Psoas muscle (tissue), 7 donors: ENCODE measurements at regions not wholly inside any gene's neighbourhood (a gene's known extent, or its start where the extent isn't known, plus 50 kb on each side); places are given as distances from the start of the nearest gene placed in this dataset.
A peak's percentile ranks its signal among the peaks of the same experiment; 100 is the strongest.

ENCODE experiments used
- ATAC-seq, 4 donors: fragments of 200-7000 bp; cut with Tn5 transposase; one replicate each; pipeline ENCODE4 v1.9.1; 2020; ENCODE audit warnings: moderate library complexity in 3 of 4, mild to moderate bottlenecking in 2 of 4
- DNase-seq, 2 donors: peaks; one replicate each; pipeline ENCODE4 v3.0.0-alpha.2; 2020
- H3K27ac ChIP-seq: fragments of 200-600 bp; one replicate; pipeline ENCODE4 v1.8.0; 2022
- H3K27me3 ChIP-seq, 3 donors: fragments of 200-600 bp in 1 of 3; one replicate each; pipeline versions ENCODE4 v1.6.1 to v1.8.0; 2013 to 2022; ENCODE audit warnings: low read length in 2 of 3, mild to moderate bottlenecking in 2 of 3, moderate library complexity in 1 of 3; ENCODE audit not compliant: insufficient read depth in 3 of 3
- H3K36me3 ChIP-seq, 2 donors: fragments of 200-600 bp in 1 of 2; one replicate each; pipeline versions ENCODE4 v1.6.1 to v1.8.0; 2013 to 2022; ENCODE audit warnings: low read depth in 1 of 2, mild to moderate bottlenecking in 1 of 2, moderate library complexity in 1 of 2; ENCODE audit not compliant: insufficient read depth in 1 of 2
- H3K4me1 ChIP-seq: fragments of 200-600 bp; one replicate; pipeline ENCODE4 v1.8.0; 2022
- H3K4me3 ChIP-seq: fragments of 200-600 bp; one replicate; pipeline ENCODE4 v1.8.0; 2022; ENCODE audit warnings: mild to moderate bottlenecking
- H3K9me3 ChIP-seq: fragments of 200-600 bp; one replicate; pipeline ENCODE4 v1.8.0; 2022
- WGBS, 3 donors: extraction: QIAGEN DNeasy Blood & Tissue Kit; methylation state at CpG; one replicate each; pipeline versions ENCODE4 v1.1.6 to v1.1.7; 2013; 5-methylcytosine and 5-hydroxymethylcytosine counted together
- intact Hi-C, 2 donors: fragments of 100-400 bp; cut with DNase I; formaldehyde crosslinking; loops; one replicate each; pipeline versions ENCODE4 v1.11.0 to v1.14.2; 2022
- TF ChIP-seq, protein P1 (sequence below): fragments of 200-600 bp; IDR thresholded peaks from one replicate; pipeline ENCODE4 v1.8.0; 2022; ENCODE audit warnings: antibody characterized with exemption
- donor health status: healthy with polysubstance abuse.
- donor health status: DM: no; HTN: no; CAD: no; lungs with moderate emphysema.
- donor health status: Bipolar disorder and iron deficiency.
- donor health status: healthy.
- donor health status: DM: yes; HTN: yes; CAD: no.
- donor health status: DM: no; HTN: no; CAD: no.
- donor health status: DM: yes; HTN: yes; CAD: no.

DNA sequence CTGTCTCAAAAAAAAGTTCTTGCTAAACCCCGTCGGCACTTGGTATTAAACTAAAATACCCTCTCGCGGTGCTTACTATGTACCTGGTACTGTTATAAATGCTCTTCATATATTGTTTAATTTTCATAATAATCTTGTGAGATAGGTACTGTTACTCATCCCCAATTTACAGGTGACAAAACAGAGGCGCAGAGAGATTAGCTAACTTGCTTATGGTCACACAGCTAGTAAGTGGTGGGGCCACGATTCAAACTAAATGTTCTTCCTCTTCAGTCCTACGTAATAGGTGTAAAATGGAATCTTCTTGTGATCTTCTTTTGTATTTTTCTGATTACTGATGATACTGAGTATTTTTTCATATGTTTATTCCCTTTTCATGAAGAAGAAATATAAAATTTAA is 51.3 kb downstream of the TET3 start:
- H3K4me1 ChIP-seq: peaks cover 29% of the 10 kb centered on the region
- no peaks in the 10 kb centered on the region for H3K27me3 ChIP-seq
- intact Hi-C loops: no loop called here
- H3K27ac ChIP-seq: no peak overlapping the region
- WGBS, 3 donors: 95 to 96% (median 96%) methylated on average over 7 of the region's 7 CpGs
- DNase-seq (no peak), ATAC-seq (no peak)
- no peaks in the 10 kb centered on the region for H3K9me3 ChIP-seq
- H3K36me3 ChIP-seq: no peaks in the 10 kb centered on the region
- TF ChIP-seq, protein P1, sequence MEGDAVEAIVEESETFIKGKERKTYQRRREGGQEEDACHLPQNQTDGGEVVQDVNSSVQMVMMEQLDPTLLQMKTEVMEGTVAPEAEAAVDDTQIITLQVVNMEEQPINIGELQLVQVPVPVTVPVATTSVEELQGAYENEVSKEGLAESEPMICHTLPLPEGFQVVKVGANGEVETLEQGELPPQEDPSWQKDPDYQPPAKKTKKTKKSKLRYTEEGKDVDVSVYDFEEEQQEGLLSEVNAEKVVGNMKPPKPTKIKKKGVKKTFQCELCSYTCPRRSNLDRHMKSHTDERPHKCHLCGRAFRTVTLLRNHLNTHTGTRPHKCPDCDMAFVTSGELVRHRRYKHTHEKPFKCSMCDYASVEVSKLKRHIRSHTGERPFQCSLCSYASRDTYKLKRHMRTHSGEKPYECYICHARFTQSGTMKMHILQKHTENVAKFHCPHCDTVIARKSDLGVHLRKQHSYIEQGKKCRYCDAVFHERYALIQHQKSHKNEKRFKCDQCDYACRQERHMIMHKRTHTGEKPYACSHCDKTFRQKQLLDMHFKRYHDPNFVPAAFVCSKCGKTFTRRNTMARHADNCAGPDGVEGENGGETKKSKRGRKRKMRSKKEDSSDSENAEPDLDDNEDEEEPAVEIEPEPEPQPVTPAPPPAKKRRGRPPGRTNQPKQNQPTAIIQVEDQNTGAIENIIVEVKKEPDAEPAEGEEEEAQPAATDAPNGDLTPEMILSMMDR: no peak
- H3K4me3 ChIP-seq: no peak overlapping the region

DNA sequence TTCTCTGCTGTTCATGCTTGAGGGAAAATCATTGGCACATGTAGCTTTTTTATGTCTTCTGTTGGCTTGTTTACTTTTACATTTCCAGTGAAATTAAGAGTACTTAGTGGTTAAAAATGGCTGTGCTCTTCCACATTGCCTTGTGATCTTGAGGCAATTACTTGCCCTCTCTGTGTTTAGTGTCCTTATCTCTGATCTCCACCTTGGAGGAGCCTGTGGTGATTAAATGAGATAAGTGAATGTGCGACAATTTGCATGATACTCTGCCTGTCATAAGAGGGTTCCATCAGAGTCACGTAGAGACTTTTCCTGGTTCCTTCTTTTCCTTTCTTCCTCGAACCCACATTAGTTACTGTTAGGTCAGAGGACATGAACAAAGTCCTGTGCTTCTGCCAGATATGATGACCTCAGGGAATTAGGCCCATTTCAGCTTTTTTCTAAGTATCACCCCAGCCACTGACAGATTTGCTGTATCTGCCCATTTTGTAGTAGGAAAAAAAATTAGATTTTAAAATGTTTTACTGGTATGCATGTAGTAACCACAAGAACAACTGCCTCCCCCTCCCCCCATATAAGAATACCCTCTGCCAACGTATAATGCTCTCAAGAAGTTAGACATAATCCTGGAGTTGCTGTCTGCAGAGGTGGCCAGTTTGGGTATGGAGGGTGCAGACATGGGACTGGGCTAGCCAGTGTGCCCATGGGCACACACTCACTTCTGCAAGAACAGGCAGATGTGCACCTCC is 51.9 kb downstream of the TET3 start:
- Histone ChIP-seq H3K36me3 (no peaks in the 10 kb centered on the region), H3K27me3 (no peaks in the 10 kb centered on the region), H3K4me1 (peaks cover 29% of the 10 kb centered on the region), H3K9me3 (no peaks in the 10 kb centered on the region), H3K4me3 (no peak overlapping the region), H3K27ac (no peak overlapping the region)
- WGBS, 3 donors: 70 to 77% (median 72%) methylated on average over 4 of the region's 4 CpGs
- TF ChIP-seq, protein P1: no peak
- intact Hi-C loops: no loop called here
- no peak for DNase-seq
- ATAC-seq: no peak

DNA sequence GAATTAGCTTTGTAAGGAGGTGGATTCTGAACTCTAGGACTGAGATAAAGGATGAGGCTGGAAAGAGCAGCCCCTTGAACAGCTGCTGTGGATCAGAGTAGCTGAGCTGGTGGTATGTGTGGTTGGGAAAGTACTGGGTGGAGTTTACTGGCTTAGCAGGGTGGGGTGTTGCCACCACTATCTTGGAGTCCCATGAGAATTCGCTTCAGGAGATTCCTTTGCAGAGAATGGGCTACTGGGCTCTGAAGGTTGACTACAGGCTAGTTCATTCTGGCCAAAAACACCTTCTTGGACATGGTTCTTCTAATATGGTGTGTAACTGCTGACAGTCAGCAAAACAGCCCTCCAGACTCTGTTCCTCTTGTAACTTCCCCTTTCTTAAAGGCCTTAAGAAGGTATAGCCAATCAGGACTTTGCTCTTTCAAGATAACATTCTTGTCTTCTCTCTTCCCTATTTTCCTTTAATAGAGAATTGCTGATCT is 52.7 kb downstream of the TET3 start:
- ATAC-seq: peak in 2 of 4 donors; percentile 17 to 45
- H3K9me3 ChIP-seq: no peaks in the 10 kb centered on the region
- TF ChIP-seq, protein P1: no peak
- H3K27me3 ChIP-seq: no peaks in the 10 kb centered on the region
- H3K36me3 ChIP-seq: no peaks in the 10 kb centered on the region
- H3K27ac ChIP-seq: no peak overlapping the region
- WGBS, 3 donors: 84 to 86% (median 86%) methylated on average over 1 of the region's 1 CpG
- intact Hi-C loops: no loop called here
- no peak overlapping the region for H3K4me3 ChIP-seq
- no peak for DNase-seq
- H3K4me1 ChIP-seq: peaks cover 29% of the 10 kb centered on the region

DNA sequence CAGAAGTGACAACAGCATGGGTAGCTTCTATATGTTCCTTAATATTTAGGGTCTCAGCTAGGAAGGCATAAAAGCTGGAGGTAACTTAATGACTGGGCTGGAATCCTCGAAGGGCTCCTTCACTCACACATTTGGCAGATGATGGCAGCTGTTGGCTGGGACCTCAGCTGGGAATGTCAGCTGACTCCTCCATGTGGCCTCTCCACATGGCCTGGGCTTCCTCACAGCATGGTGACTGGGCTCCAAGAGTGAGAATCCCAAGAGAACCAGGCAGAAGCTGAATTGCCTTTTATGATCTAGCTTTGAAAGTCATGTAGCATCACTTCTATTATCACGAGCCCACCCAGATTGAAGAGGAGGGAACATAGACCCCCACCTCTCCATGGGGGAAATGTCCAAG is 54.9 kb downstream of the TET3 start:
- intact Hi-C loops: no loop called here
- 57 to 67% (median 66%) methylated on average over 2 of the region's 2 CpGs for WGBS, 3 donors
- no peak overlapping the region for H3K27ac ChIP-seq

More for the DNA sequence above, 54.9 kb downstream of the TET3 start:
- ATAC-seq (no peak), DNase-seq (no peak)
- Histone ChIP-seq H3K36me3 (no peaks in the 10 kb centered on the region), H3K4me1 (peaks cover 18% of the 10 kb centered on the region), H3K27me3 (no peaks in the 10 kb centered on the region), H3K4me3 (no peak overlapping the region), H3K9me3 (no peaks in the 10 kb centered on the region)
- TF ChIP-seq, protein P1: no peak
